ENCODE measurements at regions not wholly inside any gene's neighbourhood (a gene's known extent, or its start where the extent isn't known, plus 50 kb on each side); places are given as distances from the start of the nearest gene placed in this dataset.

DNA sequence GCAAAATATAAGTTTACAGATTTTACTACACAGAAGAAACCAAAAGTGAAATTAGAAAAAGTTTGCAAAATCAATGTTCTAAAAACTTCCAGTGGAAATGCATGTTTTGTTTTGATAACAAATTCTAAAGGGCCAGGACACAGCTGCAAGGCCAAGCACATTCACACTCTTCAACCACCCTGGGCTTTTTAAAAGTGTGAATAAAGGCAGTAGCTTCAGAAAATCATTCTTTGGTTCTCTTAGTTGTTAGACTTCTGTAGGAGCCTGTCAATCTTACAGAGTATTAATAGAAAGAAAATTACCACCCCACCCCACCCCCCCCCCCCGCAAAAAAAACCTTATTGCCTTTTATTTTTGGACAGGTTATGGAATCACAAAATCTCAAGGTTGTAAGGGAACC, 105.2 kb upstream of the EGLN3 start:
- TF ChIP-seq, protein P1, sequence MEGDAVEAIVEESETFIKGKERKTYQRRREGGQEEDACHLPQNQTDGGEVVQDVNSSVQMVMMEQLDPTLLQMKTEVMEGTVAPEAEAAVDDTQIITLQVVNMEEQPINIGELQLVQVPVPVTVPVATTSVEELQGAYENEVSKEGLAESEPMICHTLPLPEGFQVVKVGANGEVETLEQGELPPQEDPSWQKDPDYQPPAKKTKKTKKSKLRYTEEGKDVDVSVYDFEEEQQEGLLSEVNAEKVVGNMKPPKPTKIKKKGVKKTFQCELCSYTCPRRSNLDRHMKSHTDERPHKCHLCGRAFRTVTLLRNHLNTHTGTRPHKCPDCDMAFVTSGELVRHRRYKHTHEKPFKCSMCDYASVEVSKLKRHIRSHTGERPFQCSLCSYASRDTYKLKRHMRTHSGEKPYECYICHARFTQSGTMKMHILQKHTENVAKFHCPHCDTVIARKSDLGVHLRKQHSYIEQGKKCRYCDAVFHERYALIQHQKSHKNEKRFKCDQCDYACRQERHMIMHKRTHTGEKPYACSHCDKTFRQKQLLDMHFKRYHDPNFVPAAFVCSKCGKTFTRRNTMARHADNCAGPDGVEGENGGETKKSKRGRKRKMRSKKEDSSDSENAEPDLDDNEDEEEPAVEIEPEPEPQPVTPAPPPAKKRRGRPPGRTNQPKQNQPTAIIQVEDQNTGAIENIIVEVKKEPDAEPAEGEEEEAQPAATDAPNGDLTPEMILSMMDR (IDR thresholded peaks at IDR 0.05; ENCODE audit: low read depth, low read length): no peak
- no peak for TF ChIP-seq EZH2phosphoT487 (IDR thresholded peaks at IDR 0.05; ENCODE audit: low read depth)

All from OCI-LY3 (cell line).